SK-N-SH (cell line): ENCODE measurements at regions not wholly inside any gene's neighbourhood (a gene's known extent, or its start where the extent isn't known, plus 50 kb on each side); places are given as distances from the start of the nearest gene placed in this dataset.

Experiments used
- CTCF ChIA-PET: fragments of 300-600, 350-600 bp; formaldehyde crosslinking; extraction: SDS; loops from one replicate; lab custom pipeline; 2021; lab: Yijun Ruan, JAX
- POLR2A ChIA-PET: fragments of 350-600 bp; sonication (Branson Sonifier 250); formaldehyde crosslinking; extraction: SDS; loops from one replicate; lab custom pipeline; 2020; ENCODE audit warnings: antibody characterized with exemption, inconsistent platforms; lab: Yijun Ruan, JAX
- DNase-seq: peaks from one replicate; pipeline ENCODE4 v3.0.0; 2012
- H2AFZ ChIP-seq: fragments of 200-600 bp; sonication (generic); 2 replicates; pipeline ENCODE4 v1.8.1; 2016; ENCODE audit warnings: antibody characterized with exemption, mild to moderate bottlenecking, low read depth
- H3F3A ChIP-seq: fragments of 200-600 bp; sonication (generic); replicated peaks from 2 replicates; pipeline ENCODE3; 2016; ENCODE audit warnings: antibody characterized with exemption, mild to moderate bottlenecking; ENCODE audit not compliant: insufficient read depth
- H3K27ac ChIP-seq, 2 experiments: fragments of 200-500 bp in 1 of 2; fragments of 200-600 bp in 1 of 2; sonication (Bioruptor generic) in 1 of 2; sonication (generic), shearing (Covaris generic) in 1 of 2; 2 replicates each; pipeline versions ENCODE4 v1.5.1 to v1.6.1; 2014 to 2016; ENCODE audit warnings: low read depth in 2 of 2, inconsistent platforms in 1 of 2, low read length in 1 of 2, mild to moderate bottlenecking in 1 of 2, mixed read lengths in 1 of 2
- H3K27me3 ChIP-seq: fragments of 200-600 bp; sonication (generic), shearing (Covaris generic); 2 replicates; pipeline ENCODE4 v1.6.1; 2016; ENCODE audit warnings: mixed run types; ENCODE audit not compliant: insufficient read depth
- H3K36me3 ChIP-seq, 2 experiments: fragments of 200-500 bp in 1 of 2; fragments of 200-600 bp in 1 of 2; sonication (Bioruptor generic) in 1 of 2; sonication (generic) in 1 of 2; replicated peaks in 1 of 2; 2 replicates each; pipeline versions ENCODE3 to v1.5.1; 2014 to 2016; ENCODE audit warnings: low read length in 1 of 2, mild to moderate bottlenecking in 1 of 2; ENCODE audit not compliant: insufficient read depth in 2 of 2, control insufficient read depth in 1 of 2
- H3K4me1 ChIP-seq, 2 experiments: fragments of 200-500 bp in 1 of 2; fragments of 200-600 bp in 1 of 2; sonication (Bioruptor generic) in 1 of 2; sonication (generic), shearing (Covaris generic) in 1 of 2; 2 replicates each; pipeline versions ENCODE4 v1.5.1 to v1.6.1; 2014 to 2016; ENCODE audit warnings: low read depth in 1 of 2, low read length in 1 of 2, mixed run types in 1 of 2; ENCODE audit not compliant: insufficient read depth in 2 of 2, control insufficient read depth in 1 of 2
- H3K4me2 ChIP-seq: fragments of 200-600 bp; sonication (generic), shearing (Covaris generic); 2 replicates; pipeline ENCODE4 v1.6.1; 2017; ENCODE audit warnings: mixed run types
- H3K4me3 ChIP-seq, 2 experiments: fragments of 200-500 bp in 1 of 2; fragments of 200-600 bp in 1 of 2; sonication (Bioruptor generic) in 1 of 2; sonication (generic), shearing (Covaris generic) in 1 of 2; 2 replicates each; pipeline versions ENCODE4 v1.5.1 to v1.8.1; 2014 to 2016; ENCODE audit warnings: low read depth in 2 of 2, inconsistent platforms in 1 of 2, low read length in 1 of 2, mild to moderate bottlenecking in 1 of 2, mixed read lengths in 1 of 2, moderate library complexity in 1 of 2
- H3K79me2 ChIP-seq: fragments of 200-600 bp; sonication (generic); 2 replicates; pipeline ENCODE4 v1.8.1; 2017; ENCODE audit warnings: mild to moderate bottlenecking; ENCODE audit not compliant: insufficient read depth
- H3K9ac ChIP-seq: fragments of 200-600 bp; sonication (generic); 2 replicates; pipeline ENCODE4 v1.6.1; 2017; ENCODE audit warnings: mixed run types
- H3K9me2 ChIP-seq: fragments of 200-600 bp; sonication (generic); 2 replicates; pipeline ENCODE4 v1.6.1; 2017; ENCODE audit warnings: mixed run types
- H3K9me3 ChIP-seq: fragments of 200-600 bp; sonication (generic); 2 replicates; pipeline ENCODE4 v1.6.1; 2017; ENCODE audit warnings: mixed run types, mild to moderate bottlenecking, moderate library complexity
- H4K20me1 ChIP-seq: fragments of 200-600 bp; sonication (generic); 2 replicates; pipeline ENCODE4 v1.6.1; 2017; ENCODE audit warnings: mild to moderate bottlenecking, mixed run types; ENCODE audit not compliant: insufficient read depth
- EZH2phosphoT487 ChIP-seq: fragments of 200-600 bp; sonication (generic); IDR thresholded peaks from 2 replicates; pipeline ENCODE4 v1.6.1; 2017; ENCODE audit warnings: low read depth, mixed run types, mild to moderate bottlenecking, antibody characterized with exemption, moderate library complexity, borderline replicate concordance
- IRF3 ChIP-seq: fragments of 150-350 bp; IDR thresholded peaks from 2 replicates; pipeline ENCODE4 v1.6.1; 2016; ENCODE audit warnings: mild to moderate bottlenecking, low read depth, low read length
- MAX ChIP-seq: IDR thresholded peaks from 2 replicates; pipeline ENCODE4 v1.4.0; 2012; ENCODE audit warnings: low read depth
- MEF2A ChIP-seq: IDR thresholded peaks from 2 replicates; pipeline ENCODE4 v1.4.0; 2012; ENCODE audit warnings: low read depth, borderline replicate concordance
- MXI1 ChIP-seq: IDR thresholded peaks from 2 replicates; pipeline ENCODE4 v1.6.1; 2012; ENCODE audit warnings: mild to moderate bottlenecking, low read depth, low read length, improper control_type of control experiment
- NRF1 ChIP-seq: IDR thresholded peaks from 2 replicates; pipeline ENCODE4 v1.6.1; 2012; ENCODE audit warnings: low read depth, mild to moderate bottlenecking, low read length
- PBX3 ChIP-seq: IDR thresholded peaks from 2 replicates; pipeline ENCODE4; 2012
- RCOR1 ChIP-seq: fragments of 150-350 bp; IDR thresholded peaks from 2 replicates; pipeline ENCODE4 v1.6.1; 2017; ENCODE audit warnings: antibody characterized with exemption, low read length
- REST ChIP-seq: IDR thresholded peaks from 2 replicates; pipeline ENCODE4 v1.6.1; 2012; ENCODE audit warnings: mild to moderate bottlenecking, low read depth, low read length, moderate library complexity
- WGBS: methylation state at CpG from one replicate; pipeline ENCODE4 v1.1.6; 2017; ENCODE audit warnings: low lambda C conversion rate; 5-methylcytosine and 5-hydroxymethylcytosine counted together

GRCh38 chr4:119722670-119723069, 94.1 kb upstream of the PDE5A start:
- H3K4me1 ChIP-seq = no peaks in the 10 kb centered on the region
- H3K27me3 ChIP-seq = no peaks in the 10 kb centered on the region
- no peak for DNase-seq
- H3K4me3 ChIP-seq = no peak overlapping the region
- WGBS = 86% methylated on average over 1 of the region's 1 CpG
- ChIA-PET POLR2A (no interaction called here), CTCF (interaction anchor here (1.4 kb wide), 1 partner anchor 19 kb away, joined by 3 read pairs; no protein-coding TSS in a partner anchor)
- no peak overlapping the region for H2AFZ ChIP-seq
- H3K27ac ChIP-seq = no peak overlapping the region
- H3F3A ChIP-seq = no peaks in the 10 kb centered on the region
- H3K9ac ChIP-seq = no peak overlapping the region
- no peaks in the 10 kb centered on the region for H4K20me1 ChIP-seq
- H3K79me2 ChIP-seq = no peaks in the 10 kb centered on the region
- TF ChIP-seq MEF2A (no peak), EZH2phosphoT487 (no peak)
- H3K9me3 ChIP-seq = peaks cover 5% of the 10 kb centered on the region; the same call in 1 of the 2 replicates
- no peaks in the 10 kb centered on the region for H3K36me3 ChIP-seq
- H3K4me2 ChIP-seq = no peak overlapping the region
- no peaks in the 10 kb centered on the region for H3K9me2 ChIP-seq

GRCh38 chr4:119721878-119722277, 93.3 kb upstream of the PDE5A start:
- Histone ChIP-seq H3K9ac (no peak overlapping the region), H3K27ac (no peak overlapping the region), H3K4me3 (no peak overlapping the region), H3K27me3 (no peaks in the 10 kb centered on the region), H3K4me2 (no peak overlapping the region), H3K9me3 (peaks cover 5% of the 10 kb centered on the region; the same call in 1 of the 2 replicates), H2AFZ (no peak overlapping the region), H3F3A (no peaks in the 10 kb centered on the region), H3K36me3 (no peaks in the 10 kb centered on the region), H3K4me1 (no peaks in the 10 kb centered on the region), H3K79me2 (no peaks in the 10 kb centered on the region), H3K9me2 (no peaks in the 10 kb centered on the region), H4K20me1 (no peaks in the 10 kb centered on the region)
- POLR2A ChIA-PET = no interaction called here
- 100% methylated on average over 1 of the region's 1 CpG for WGBS
- CTCF ChIA-PET = no interaction called here
- no peak for DNase-seq
- TF ChIP-seq REST (no peak), PBX3 (no peak), NRF1 (no peak), MXI1 (no peak), MAX (no peak), RCOR1 (no peak), IRF3 (no peak)
